ENCODE measurements at regions not wholly inside any gene's neighbourhood (a gene's known extent, or its start where the extent isn't known, plus 50 kb on each side); places are given as distances from the start of the nearest gene placed in this dataset.

- TF ChIP-seq EZH2 (IDR thresholded peaks at IDR 0.05; ENCODE audit: insufficient read depth, poor library complexity, severe bottlenecking) (no peak), EZH2phosphoT487 (IDR thresholded peaks at IDR 0.05; ENCODE audit: insufficient read depth, low read depth) (no peak)
- Histone ChIP-seq H3K9me2 (ENCODE audit: insufficient read depth) (no peaks in the 10 kb centered on the region), H3K36me3 (ENCODE audit: low read depth) (no peaks in the 10 kb centered on the region), H2AFZ (no peak overlapping the region), H3F3A (ENCODE audit: insufficient read depth) (no peaks in the 10 kb centered on the region), H3K27me3 (replicated peaks; ENCODE audit: insufficient read depth) (no peaks in the 10 kb centered on the region), H3K4me1 (ENCODE audit: insufficient read depth) (peaks cover 2% of the 10 kb centered on the region; the same call in 1 of the 2 replicates), H3K4me3 (no peak overlapping the region), H4K20me1 (ENCODE audit: insufficient read depth) (no peaks in the 10 kb centered on the region), H3K9me3 (ENCODE audit: low read depth) (peaks cover 3% of the 10 kb centered on the region), H3K27ac (no peak overlapping the region), H3K79me2 (ENCODE audit: insufficient read depth) (no peaks in the 10 kb centered on the region), H3K4me2 (ENCODE audit: unreplicated experiment) (no peak overlapping the region), H3K9ac (no peak overlapping the region)
- no peak for DNase-seq
- in situ Hi-C loops (cut with MboI) = no loop called here
- 47 to 56% methylated on average over 3 of the region's 3 CpGs for WGBS, 2 experiments (ENCODE audit: low coverage in 1 of 2, low lambda C conversion rate in 2 of 2, missing lambda C conversion rate in 2 of 2)
Observed at GRCh38 chr3:147152476-147152875, 253.9 kb downstream of the ZIC4 start.

- Histone ChIP-seq H3K36me3 (ENCODE audit: low read depth) (no peaks in the 10 kb centered on the region), H3K4me3 (no peak overlapping the region), H3F3A (ENCODE audit: insufficient read depth) (no peaks in the 10 kb centered on the region), H3K27me3 (replicated peaks; ENCODE audit: insufficient read depth) (no peaks in the 10 kb centered on the region), H3K27ac (no peak overlapping the region), H3K79me2 (ENCODE audit: insufficient read depth) (no peaks in the 10 kb centered on the region), H4K20me1 (ENCODE audit: insufficient read depth) (no peaks in the 10 kb centered on the region), H3K9ac (no peak overlapping the region), H3K9me2 (ENCODE audit: insufficient read depth) (no peaks in the 10 kb centered on the region), H3K9me3 (ENCODE audit: low read depth) (no peaks in the 10 kb centered on the region), H2AFZ (no peak overlapping the region; the same call in 1 of the 2 replicates), H3K4me2 (ENCODE audit: unreplicated experiment) (no peak overlapping the region), H3K4me1 (ENCODE audit: insufficient read depth) (no peaks in the 10 kb centered on the region)
- DNase-seq = peak; percentile 26
- in situ Hi-C loops (cut with MboI) = no loop called here
- TF ChIP-seq EZH2 (IDR thresholded peaks at IDR 0.05; ENCODE audit: insufficient read depth, poor library complexity, severe bottlenecking) (no peak), EZH2phosphoT487 (IDR thresholded peaks at IDR 0.05; ENCODE audit: insufficient read depth, low read depth) (no peak)
- 88% methylated on average over 2 of the region's 2 CpGs for WGBS, 2 experiments (ENCODE audit: low coverage in 1 of 2, low lambda C conversion rate in 2 of 2, missing lambda C conversion rate in 2 of 2)
Observed at GRCh38 chr3:147141516-147142288, 264.6 kb downstream of the ZIC4 start.

GRCh38 chr3:147139341-147139740 is 267.0 kb downstream of the ZIC4 start:
- WGBS, 2 experiments (ENCODE audit: low coverage in 1 of 2, low lambda C conversion rate in 2 of 2, missing lambda C conversion rate in 2 of 2) = 73 to 77% methylated on average over 1 of the region's 1 CpG
- H2AFZ ChIP-seq = no peak overlapping the region
- H3K9me2 ChIP-seq (ENCODE audit: insufficient read depth) = no peaks in the 10 kb centered on the region
- DNase-seq = no peak
- no peaks in the 10 kb centered on the region for H3F3A ChIP-seq (ENCODE audit: insufficient read depth)
- in situ Hi-C loops (cut with MboI) = no loop called here
- TF ChIP-seq EZH2 (IDR thresholded peaks at IDR 0.05; ENCODE audit: insufficient read depth, poor library complexity, severe bottlenecking) = no peak
- no peak for TF ChIP-seq EZH2phosphoT487 (IDR thresholded peaks at IDR 0.05; ENCODE audit: insufficient read depth, low read depth)
- H3K27ac ChIP-seq = no peak overlapping the region
- no peaks in the 10 kb centered on the region for H4K20me1 ChIP-seq (ENCODE audit: insufficient read depth)
- no peak overlapping the region for H3K4me3 ChIP-seq
- no peaks in the 10 kb centered on the region for H3K4me1 ChIP-seq (ENCODE audit: insufficient read depth)
- no peaks in the 10 kb centered on the region for H3K79me2 ChIP-seq (ENCODE audit: insufficient read depth)
- no peaks in the 10 kb centered on the region for H3K36me3 ChIP-seq (ENCODE audit: low read depth)
- H3K9ac ChIP-seq = no peak overlapping the region
- no peak overlapping the region for H3K4me2 ChIP-seq (ENCODE audit: unreplicated experiment)
- no peaks in the 10 kb centered on the region for H3K27me3 ChIP-seq (replicated peaks; ENCODE audit: insufficient read depth)
- H3K9me3 ChIP-seq (ENCODE audit: low read depth) = no peaks in the 10 kb centered on the region

GRCh38 chr3:147132168-147132567 is 274.2 kb downstream of the ZIC4 start:
- no peaks in the 10 kb centered on the region for H3F3A ChIP-seq (ENCODE audit: insufficient read depth)
- H3K9ac ChIP-seq = no peak overlapping the region
- in situ Hi-C loops (cut with MboI) = no loop called here
- no peak overlapping the region for H3K27ac ChIP-seq
- H2AFZ ChIP-seq = no peak overlapping the region
- H3K79me2 ChIP-seq (ENCODE audit: insufficient read depth) = no peaks in the 10 kb centered on the region
- no peaks in the 10 kb centered on the region for H4K20me1 ChIP-seq (ENCODE audit: insufficient read depth)
- no peaks in the 10 kb centered on the region for H3K36me3 ChIP-seq (ENCODE audit: low read depth)
- WGBS, 2 experiments (ENCODE audit: low coverage in 1 of 2, low lambda C conversion rate in 2 of 2, missing lambda C conversion rate in 2 of 2) = 32 to 38% methylated on average over 1 of the region's 1 CpG
- H3K4me1 ChIP-seq (ENCODE audit: insufficient read depth) = peaks cover 7% of the 10 kb centered on the region; the same call in 1 of the 2 replicates
- no peaks in the 10 kb centered on the region for H3K27me3 ChIP-seq (replicated peaks; ENCODE audit: insufficient read depth)
- no peaks in the 10 kb centered on the region for H3K9me2 ChIP-seq (ENCODE audit: insufficient read depth)
- no peak for DNase-seq
- TF ChIP-seq EZH2phosphoT487 (IDR thresholded peaks at IDR 0.05; ENCODE audit: insufficient read depth, low read depth) = no peak
- no peak for TF ChIP-seq EZH2 (IDR thresholded peaks at IDR 0.05; ENCODE audit: insufficient read depth, poor library complexity, severe bottlenecking)
- H3K4me3 ChIP-seq = no peak overlapping the region
- no peak overlapping the region for H3K4me2 ChIP-seq (ENCODE audit: unreplicated experiment)
- H3K9me3 ChIP-seq (ENCODE audit: low read depth) = no peaks in the 10 kb centered on the region
